Neural cell (in vitro differentiated cells): ENCODE measurements at regions not wholly inside any gene's neighbourhood (a gene's known extent, or its start where the extent isn't known, plus 50 kb on each side); places are given as distances from the start of the nearest gene placed in this dataset.

Experiments
- H2AFZ ChIP-seq: fragments of 200-600, 300-800 bp; sonication (generic), shearing (Covaris generic); 2 replicates; pipeline ENCODE4 v1.6.0; 2014; ENCODE audit warnings: low read depth, mild to moderate bottlenecking, antibody characterized with exemption, low read length, moderate library complexity
- H3F3A ChIP-seq: fragments of 200-600 bp; shearing (Covaris generic); 2 replicates; pipeline ENCODE4 v1.6.1; 2016; ENCODE audit warnings: mild to moderate bottlenecking, moderate library complexity, mixed read lengths, antibody characterized with exemption, low read length; ENCODE audit not compliant: insufficient read depth, poor library complexity, severe bottlenecking
- H3K27ac ChIP-seq: fragments of 200-600, 300-800 bp; sonication (generic), shearing (Covaris generic); 2 replicates; pipeline ENCODE4 v1.5.1; 2014; ENCODE audit warnings: mild to moderate bottlenecking, low read length, moderate library complexity
- H3K27me3 ChIP-seq: fragments of 300-800, 200-600 bp; sonication (generic), shearing (Covaris generic); 2 replicates; pipeline ENCODE4 v1.6.0; 2014; ENCODE audit warnings: mild to moderate bottlenecking, low read depth, low read length, moderate library complexity; ENCODE audit not compliant: insufficient read depth
- H3K36me3 ChIP-seq: fragments of 300-800, 200-600 bp; sonication (generic), shearing (Covaris generic); 2 replicates; pipeline ENCODE4 v1.5.1; 2014; ENCODE audit warnings: mild to moderate bottlenecking, antibody characterized with exemption, low read length, moderate library complexity; ENCODE audit not compliant: insufficient read depth
- H3K4me2 ChIP-seq: fragments of 300-800, 200-600 bp; sonication (generic), shearing (Covaris generic); 2 replicates; pipeline ENCODE4 v1.6.0; 2014; ENCODE audit warnings: mild to moderate bottlenecking, low read length
- H3K4me3 ChIP-seq: fragments of 300-800, 200-600 bp; sonication (generic), shearing (Covaris generic); 2 replicates; pipeline ENCODE4 v1.5.1; 2014; ENCODE audit warnings: mild to moderate bottlenecking, low read length, moderate library complexity
- H3K79me2 ChIP-seq: fragments of 200-600 bp; shearing (Covaris generic); replicated peaks from 2 replicates; pipeline ENCODE4 v1.6.0; 2014; ENCODE audit warnings: mild to moderate bottlenecking, low read length, moderate library complexity; ENCODE audit not compliant: insufficient read depth
- H3K9ac ChIP-seq: fragments of 300-800, 200-600 bp; sonication (generic), shearing (Covaris generic); 2 replicates; pipeline ENCODE4 v1.6.1; 2016; ENCODE audit warnings: mild to moderate bottlenecking, low read length, mixed read lengths
- H3K9me2 ChIP-seq: fragments of 200-600 bp; shearing (Covaris generic); 2 replicates; pipeline ENCODE4 v1.6.1; 2016; ENCODE audit warnings: mild to moderate bottlenecking, low read length, mixed read lengths; ENCODE audit not compliant: insufficient read depth
- H3K9me3 ChIP-seq: fragments of 200-600, 300-800 bp; sonication (generic), shearing (Covaris generic); 2 replicates; pipeline ENCODE4 v1.6.1; 2016; ENCODE audit warnings: mild to moderate bottlenecking, mixed run types, low read length, moderate library complexity, mixed read lengths
- H4K20me1 ChIP-seq: fragments of 200-600 bp; shearing (Covaris generic); 2 replicates; pipeline ENCODE4 v1.6.1; 2016; ENCODE audit warnings: mild to moderate bottlenecking, mixed run types; ENCODE audit not compliant: insufficient read depth
- EP300 ChIP-seq: fragments of 450-650 bp; conservative IDR thresholded peaks from 2 replicates; pipeline ENCODE4 v1.6.1; 2014; ENCODE audit warnings: antibody characterized with exemption, mild to moderate bottlenecking, moderate library complexity; ENCODE audit not compliant: poor library complexity, severe bottlenecking
- EZH2 ChIP-seq: fragments of 200-600, 300-800 bp; shearing (Covaris generic), sonication (generic); IDR thresholded peaks from 2 replicates; pipeline ENCODE4 v1.6.1; 2014; ENCODE audit warnings: antibody characterized with exemption, low read length, borderline replicate concordance, mild to moderate bottlenecking; ENCODE audit not compliant: insufficient read depth, poor library complexity, severe bottlenecking
- MXI1 ChIP-seq: fragments of 450-650 bp; conservative IDR thresholded peaks from 2 replicates; pipeline ENCODE4 v1.6.1; 2014; ENCODE audit warnings: antibody characterized with exemption, mild to moderate bottlenecking; ENCODE audit not compliant: poor library complexity, severe bottlenecking
- POLR2AphosphoS5 ChIP-seq: IDR thresholded peaks from 2 replicates; pipeline ENCODE4 v1.6.1; 2012
- SMC3 ChIP-seq: fragments of 450-650 bp; conservative IDR thresholded peaks from 2 replicates; pipeline ENCODE4 v1.6.1; 2014; ENCODE audit warnings: antibody characterized with exemption, mild to moderate bottlenecking, moderate library complexity; ENCODE audit not compliant: poor library complexity
- TAF1 ChIP-seq: IDR thresholded peaks from 2 replicates; pipeline ENCODE4 v1.6.1; 2012; ENCODE audit warnings: low read depth
- TF ChIP-seq, protein P1 (sequence below): IDR thresholded peaks from 2 replicates; pipeline ENCODE4 v1.6.1; 2012; ENCODE audit warnings: borderline replicate concordance
- TF ChIP-seq, protein P2 (sequence below): fragments of 450-650 bp; IDR thresholded peaks from 2 replicates; pipeline ENCODE4 v1.5.1; 2014; ENCODE audit warnings: antibody characterized with exemption, mild to moderate bottlenecking, moderate library complexity; ENCODE audit not compliant: poor library complexity, severe bottlenecking

DNA sequence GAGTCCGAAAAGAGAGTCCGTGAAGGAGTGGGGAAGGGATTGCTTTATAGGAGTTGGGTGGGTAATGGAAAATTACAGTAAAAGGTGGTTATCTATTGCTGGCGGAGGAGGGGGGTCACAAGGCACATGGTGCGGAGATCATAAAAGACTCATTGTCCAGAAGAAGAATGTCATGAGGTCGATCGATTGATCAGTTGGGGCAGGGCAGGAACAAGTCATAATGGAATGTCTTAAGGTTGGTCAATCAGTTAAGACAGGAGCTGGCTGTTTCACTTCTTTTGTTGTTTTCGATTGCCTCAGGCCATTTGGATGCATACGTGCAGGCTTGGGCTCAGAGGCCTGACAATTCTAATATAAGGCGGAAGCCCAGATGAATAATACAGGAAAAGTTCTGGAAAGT lies 473.0 kb upstream of the TNP1 start:
- Histone ChIP-seq H3K4me3 (no peak overlapping the region), H4K20me1 (no peaks in the 10 kb centered on the region), H3K9me3 (no peaks in the 10 kb centered on the region), H3K36me3 (no peaks in the 10 kb centered on the region), H2AFZ (no peak overlapping the region), H3K27ac (no peak overlapping the region), H3K4me2 (no peak overlapping the region), H3K9ac (no peak overlapping the region), H3K27me3 (no peaks in the 10 kb centered on the region), H3F3A (peaks cover 3% of the 10 kb centered on the region), H3K9me2 (no peaks in the 10 kb centered on the region), H3K79me2 (no peaks in the 10 kb centered on the region)
- no peak for TF ChIP-seq SMC3
- TF ChIP-seq TAF1: no peak

DNA sequence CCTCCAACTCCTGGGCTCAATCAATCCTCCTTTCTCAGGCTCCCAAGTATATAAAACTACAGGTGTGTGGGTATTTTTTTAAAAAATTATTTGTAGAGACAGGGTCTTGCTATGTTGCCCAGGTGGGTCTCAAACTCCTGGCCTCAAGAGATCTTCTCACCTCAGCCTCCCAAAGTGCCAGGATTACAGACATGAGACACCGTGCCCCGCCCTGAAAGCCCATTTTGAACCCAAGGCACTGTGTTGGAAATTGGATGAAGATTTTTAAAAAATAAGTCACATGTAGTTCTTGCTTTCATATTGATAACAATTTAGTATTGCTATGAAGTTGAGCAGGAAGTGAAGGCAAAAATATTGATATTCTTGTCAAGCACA lies 472.5 kb upstream of the TNP1 start:
- Histone ChIP-seq H3K4me2 (no peak overlapping the region), H3F3A (peaks cover 3% of the 10 kb centered on the region), H2AFZ (no peak overlapping the region)

More for the DNA sequence above, 472.5 kb upstream of the TNP1 start:
- Histone ChIP-seq H3K36me3 (no peaks in the 10 kb centered on the region), H3K27me3 (no peaks in the 10 kb centered on the region), H4K20me1 (no peaks in the 10 kb centered on the region), H3K27ac (no peak overlapping the region), H3K9ac (no peak overlapping the region), H3K9me3 (no peaks in the 10 kb centered on the region), H3K9me2 (no peaks in the 10 kb centered on the region), H3K4me3 (no peak overlapping the region), H3K79me2 (no peaks in the 10 kb centered on the region)
- no peak for TF ChIP-seq EP300
- TF ChIP-seq, protein P1, sequence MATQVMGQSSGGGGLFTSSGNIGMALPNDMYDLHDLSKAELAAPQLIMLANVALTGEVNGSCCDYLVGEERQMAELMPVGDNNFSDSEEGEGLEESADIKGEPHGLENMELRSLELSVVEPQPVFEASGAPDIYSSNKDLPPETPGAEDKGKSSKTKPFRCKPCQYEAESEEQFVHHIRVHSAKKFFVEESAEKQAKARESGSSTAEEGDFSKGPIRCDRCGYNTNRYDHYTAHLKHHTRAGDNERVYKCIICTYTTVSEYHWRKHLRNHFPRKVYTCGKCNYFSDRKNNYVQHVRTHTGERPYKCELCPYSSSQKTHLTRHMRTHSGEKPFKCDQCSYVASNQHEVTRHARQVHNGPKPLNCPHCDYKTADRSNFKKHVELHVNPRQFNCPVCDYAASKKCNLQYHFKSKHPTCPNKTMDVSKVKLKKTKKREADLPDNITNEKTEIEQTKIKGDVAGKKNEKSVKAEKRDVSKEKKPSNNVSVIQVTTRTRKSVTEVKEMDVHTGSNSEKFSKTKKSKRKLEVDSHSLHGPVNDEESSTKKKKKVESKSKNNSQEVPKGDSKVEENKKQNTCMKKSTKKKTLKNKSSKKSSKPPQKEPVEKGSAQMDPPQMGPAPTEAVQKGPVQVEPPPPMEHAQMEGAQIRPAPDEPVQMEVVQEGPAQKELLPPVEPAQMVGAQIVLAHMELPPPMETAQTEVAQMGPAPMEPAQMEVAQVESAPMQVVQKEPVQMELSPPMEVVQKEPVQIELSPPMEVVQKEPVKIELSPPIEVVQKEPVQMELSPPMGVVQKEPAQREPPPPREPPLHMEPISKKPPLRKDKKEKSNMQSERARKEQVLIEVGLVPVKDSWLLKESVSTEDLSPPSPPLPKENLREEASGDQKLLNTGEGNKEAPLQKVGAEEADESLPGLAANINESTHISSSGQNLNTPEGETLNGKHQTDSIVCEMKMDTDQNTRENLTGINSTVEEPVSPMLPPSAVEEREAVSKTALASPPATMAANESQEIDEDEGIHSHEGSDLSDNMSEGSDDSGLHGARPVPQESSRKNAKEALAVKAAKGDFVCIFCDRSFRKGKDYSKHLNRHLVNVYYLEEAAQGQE: no peak
- no peak for TF ChIP-seq TAF1
- TF ChIP-seq, protein P2, sequence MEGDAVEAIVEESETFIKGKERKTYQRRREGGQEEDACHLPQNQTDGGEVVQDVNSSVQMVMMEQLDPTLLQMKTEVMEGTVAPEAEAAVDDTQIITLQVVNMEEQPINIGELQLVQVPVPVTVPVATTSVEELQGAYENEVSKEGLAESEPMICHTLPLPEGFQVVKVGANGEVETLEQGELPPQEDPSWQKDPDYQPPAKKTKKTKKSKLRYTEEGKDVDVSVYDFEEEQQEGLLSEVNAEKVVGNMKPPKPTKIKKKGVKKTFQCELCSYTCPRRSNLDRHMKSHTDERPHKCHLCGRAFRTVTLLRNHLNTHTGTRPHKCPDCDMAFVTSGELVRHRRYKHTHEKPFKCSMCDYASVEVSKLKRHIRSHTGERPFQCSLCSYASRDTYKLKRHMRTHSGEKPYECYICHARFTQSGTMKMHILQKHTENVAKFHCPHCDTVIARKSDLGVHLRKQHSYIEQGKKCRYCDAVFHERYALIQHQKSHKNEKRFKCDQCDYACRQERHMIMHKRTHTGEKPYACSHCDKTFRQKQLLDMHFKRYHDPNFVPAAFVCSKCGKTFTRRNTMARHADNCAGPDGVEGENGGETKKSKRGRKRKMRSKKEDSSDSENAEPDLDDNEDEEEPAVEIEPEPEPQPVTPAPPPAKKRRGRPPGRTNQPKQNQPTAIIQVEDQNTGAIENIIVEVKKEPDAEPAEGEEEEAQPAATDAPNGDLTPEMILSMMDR: no peak
- no peak for TF ChIP-seq MXI1
- no peak for TF ChIP-seq SMC3
- TF ChIP-seq POLR2AphosphoS5: no peak
- no peak for TF ChIP-seq EZH2
